Activated CD8-positive, alpha-beta T cell treated with anti-CD3 and anti-CD28 coated beads for 36 hours (primary cell): ENCODE measurements at regions not wholly inside any gene's neighbourhood (a gene's known extent, or its start where the extent isn't known, plus 50 kb on each side); places are given as distances from the start of the nearest gene placed in this dataset.
"Not testable (repeated sequence)": the region's sequence is repeated elsewhere in the genome, so short reads cannot be mapped to it uniquely, and the experiment has no call there.

Experiments used
- ATAC-seq: fragments of 200-7000 bp; cut with Tn5 transposase; one replicate; pipeline ENCODE4 v1.10.0; 2021; ENCODE audit warnings: mild to moderate bottlenecking, moderate library complexity
- CTCF ChIA-PET: fragments of 350-600 bp; sonication (Branson Sonifier 250); formaldehyde crosslinking; loops from one replicate; lab custom pipeline; 2021; ENCODE audit warnings: antibody characterized with exemption; lab: Charles Lee
- POLR2A ChIA-PET: fragments of 350-600 bp; sonication (Branson Sonifier 250); formaldehyde crosslinking; loops from one replicate; lab custom pipeline; 2021; ENCODE audit warnings: antibody characterized with exemption; lab: Charles Lee
- DNase-seq: peaks from one replicate; pipeline ENCODE4 v3.0.0-alpha.2; 2020
- H3K27ac Mint-ChIP-seq: one replicate; pipeline ENCODE4 v1.8.0; 2021; ENCODE audit warnings: mild to moderate bottlenecking, mixed read lengths
- H3K27me3 Mint-ChIP-seq: one replicate; pipeline ENCODE4 v1.8.0; 2021; ENCODE audit warnings: mixed read lengths
- H3K36me3 Mint-ChIP-seq: one replicate; pipeline ENCODE4 v1.8.0; 2021; ENCODE audit warnings: low read depth, mixed read lengths
- H3K4me1 Mint-ChIP-seq: one replicate; pipeline ENCODE4 v1.8.0; 2021; ENCODE audit warnings: low read depth, mixed read lengths
- H3K4me3 Mint-ChIP-seq: one replicate; pipeline ENCODE4 v1.8.0; 2021; ENCODE audit warnings: mild to moderate bottlenecking, moderate library complexity, mixed read lengths
- H3K9me3 Mint-ChIP-seq: one replicate; pipeline ENCODE4 v1.8.0; 2021; ENCODE audit warnings: mixed read lengths
- intact Hi-C: fragments of 100-400 bp; cut with micrococcal nuclease; formaldehyde crosslinking; loops from one replicate; pipeline ENCODE4 v1.10.0; 2022
- TF ChIP-seq, protein P1 (sequence below): fragments of 200-600 bp; IDR thresholded peaks from one replicate; pipeline ENCODE4 v1.8.0; 2022; ENCODE audit warnings: antibody characterized with exemption, mild to moderate bottlenecking

DNA sequence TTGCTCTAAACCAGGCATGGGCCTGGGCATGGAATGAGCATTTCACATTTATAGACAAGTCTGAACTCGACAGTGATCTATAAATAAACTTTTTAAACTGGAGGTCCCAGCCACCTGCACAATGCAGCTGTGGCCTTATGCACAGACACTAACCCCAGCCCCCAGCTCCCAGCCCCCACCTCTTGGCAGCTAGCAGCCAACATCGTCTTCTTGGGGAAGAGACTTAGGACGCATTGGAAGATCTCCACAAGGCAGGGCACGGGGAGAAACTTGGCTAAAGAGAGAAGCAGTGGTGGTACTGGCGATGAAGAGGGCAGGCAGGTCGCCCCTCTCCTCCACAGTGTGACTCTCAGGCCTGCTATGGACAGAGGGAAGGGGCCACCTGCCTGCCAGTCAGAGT lies 213.2 kb downstream of the ANAPC1 start:
- no peaks in the 10 kb centered on the region for H3K36me3 Mint-ChIP-seq
- TF ChIP-seq, protein P1, sequence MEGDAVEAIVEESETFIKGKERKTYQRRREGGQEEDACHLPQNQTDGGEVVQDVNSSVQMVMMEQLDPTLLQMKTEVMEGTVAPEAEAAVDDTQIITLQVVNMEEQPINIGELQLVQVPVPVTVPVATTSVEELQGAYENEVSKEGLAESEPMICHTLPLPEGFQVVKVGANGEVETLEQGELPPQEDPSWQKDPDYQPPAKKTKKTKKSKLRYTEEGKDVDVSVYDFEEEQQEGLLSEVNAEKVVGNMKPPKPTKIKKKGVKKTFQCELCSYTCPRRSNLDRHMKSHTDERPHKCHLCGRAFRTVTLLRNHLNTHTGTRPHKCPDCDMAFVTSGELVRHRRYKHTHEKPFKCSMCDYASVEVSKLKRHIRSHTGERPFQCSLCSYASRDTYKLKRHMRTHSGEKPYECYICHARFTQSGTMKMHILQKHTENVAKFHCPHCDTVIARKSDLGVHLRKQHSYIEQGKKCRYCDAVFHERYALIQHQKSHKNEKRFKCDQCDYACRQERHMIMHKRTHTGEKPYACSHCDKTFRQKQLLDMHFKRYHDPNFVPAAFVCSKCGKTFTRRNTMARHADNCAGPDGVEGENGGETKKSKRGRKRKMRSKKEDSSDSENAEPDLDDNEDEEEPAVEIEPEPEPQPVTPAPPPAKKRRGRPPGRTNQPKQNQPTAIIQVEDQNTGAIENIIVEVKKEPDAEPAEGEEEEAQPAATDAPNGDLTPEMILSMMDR, result no peak
- H3K27me3 Mint-ChIP-seq, result peaks cover 2% of the 10 kb centered on the region
- ATAC-seq (no peak), DNase-seq (no peak)
- ChIA-PET POLR2A (no interaction called here), CTCF (interaction anchor here (1.6 kb wide), 1 partner anchor 8 kb away, joined by 5 read pairs; no protein-coding TSS in a partner anchor)
- no peak overlapping the region for H3K4me3 Mint-ChIP-seq
- intact Hi-C loops, result no loop called here
- H3K9me3 Mint-ChIP-seq, result no peaks in the 10 kb centered on the region
- no peak overlapping the region for H3K27ac Mint-ChIP-seq
- peaks cover 3% of the 10 kb centered on the region for H3K4me1 Mint-ChIP-seq

DNA sequence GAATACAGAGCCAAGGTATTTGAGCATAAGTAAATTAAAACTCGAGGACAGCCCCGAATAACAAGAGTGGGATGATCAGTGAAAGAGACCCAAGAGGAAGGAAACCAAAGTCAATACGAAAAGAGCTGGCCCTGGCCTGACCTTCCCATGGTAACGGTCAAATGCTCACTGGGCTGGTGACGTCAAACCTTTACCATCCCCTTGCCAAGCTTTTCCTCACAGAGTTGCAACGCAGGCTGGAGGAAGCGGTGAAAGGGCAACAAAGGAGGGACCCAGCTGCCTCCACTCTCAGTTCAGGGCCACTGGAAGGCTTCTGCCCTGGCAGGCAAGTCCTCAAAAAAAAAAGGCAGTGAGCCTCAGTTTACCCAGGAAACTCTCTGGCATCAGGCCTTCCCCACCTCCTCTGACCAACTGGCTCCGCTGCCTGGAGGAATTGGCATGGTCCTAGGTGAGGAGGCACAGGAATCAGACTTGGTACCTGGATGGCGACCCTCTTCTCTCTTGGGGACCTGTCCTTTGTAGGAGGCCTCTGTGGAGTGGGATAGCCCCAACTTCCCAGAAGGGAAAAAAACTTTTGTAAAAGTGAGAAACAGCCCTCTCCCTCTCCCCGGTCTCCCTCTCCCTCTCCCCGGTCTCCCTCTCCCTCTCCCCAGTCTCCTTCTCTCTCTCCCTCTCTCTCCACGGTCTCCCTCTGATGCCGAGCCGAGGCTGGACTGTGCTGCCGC lies 212.4 kb downstream of the ANAPC1 start:
- Mint-ChIP-seq H3K36me3 (no peaks in the 10 kb centered on the region), H3K27ac (no peak overlapping the region), H3K4me3 (no peak overlapping the region), H3K4me1 (peaks cover 3% of the 10 kb centered on the region), H3K9me3 (no peaks in the 10 kb centered on the region), H3K27me3 (peaks cover 2% of the 10 kb centered on the region)
- DNase-seq (no peak), ATAC-seq (no peak)
- CTCF ChIA-PET, result no interaction called here
- POLR2A ChIA-PET, result no interaction called here
- TF ChIP-seq, protein P1, result no peak
- intact Hi-C loops, result no loop called here

DNA sequence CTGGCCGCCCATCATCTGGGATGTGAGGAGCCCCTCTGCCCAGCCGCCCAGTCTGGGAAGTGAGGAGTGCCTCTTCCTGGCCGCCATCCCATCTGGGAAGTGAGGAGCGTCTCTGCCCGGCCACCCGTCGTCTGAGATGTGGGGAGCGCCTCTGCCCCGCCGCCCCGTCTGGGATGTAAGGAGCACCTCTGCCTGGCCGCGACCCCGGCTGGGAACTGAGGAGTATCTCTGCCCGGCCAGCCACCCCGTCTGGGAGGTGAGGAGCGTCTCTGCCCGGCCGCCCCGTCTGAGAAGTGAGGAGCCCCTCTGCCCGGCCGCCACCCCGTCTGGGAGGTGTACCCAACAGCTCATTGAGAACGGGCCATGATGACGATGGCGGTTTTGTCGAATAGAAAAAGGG lies 211.4 kb downstream of the ANAPC1 start:
- CTCF ChIA-PET, POLR2A ChIA-PET, intact Hi-C loops, H3K4me3 Mint-ChIP-seq, H3K27me3 Mint-ChIP-seq, H3K27ac Mint-ChIP-seq, H3K9me3 Mint-ChIP-seq, H3K4me1 Mint-ChIP-seq, H3K36me3 Mint-ChIP-seq, DNase-seq, ATAC-seq: not testable (repeated sequence)

DNA sequence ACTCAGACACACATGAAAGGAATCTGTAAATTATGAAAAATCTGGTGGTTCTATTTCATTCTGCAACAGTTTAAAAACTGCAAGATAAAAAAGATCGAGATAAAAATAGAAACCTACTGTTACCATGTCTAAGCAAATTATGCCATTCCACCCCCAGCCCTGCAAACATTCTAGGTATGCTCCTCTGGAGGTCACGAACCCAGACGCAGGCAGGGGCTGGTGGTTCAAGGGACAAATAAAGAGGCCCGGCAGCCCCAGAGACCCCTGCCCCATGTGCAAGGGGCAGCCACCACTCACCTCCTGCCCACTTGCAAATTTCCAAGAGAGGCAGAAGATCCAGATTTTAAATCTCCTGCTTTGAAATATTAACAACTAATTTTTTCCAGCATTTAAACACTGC lies 210.5 kb downstream of the ANAPC1 start:
- peaks cover 3% of the 10 kb centered on the region for H3K4me1 Mint-ChIP-seq
- ATAC-seq, result no peak
- no peak for DNase-seq
- ChIA-PET POLR2A (no interaction called here), CTCF (no interaction called here)
- no peaks in the 10 kb centered on the region for H3K36me3 Mint-ChIP-seq
- intact Hi-C loops, result no loop called here
- no peak overlapping the region for H3K27ac Mint-ChIP-seq
- peaks cover 6% of the 10 kb centered on the region for H3K27me3 Mint-ChIP-seq
- H3K9me3 Mint-ChIP-seq, result no peaks in the 10 kb centered on the region
- TF ChIP-seq, protein P1, result no peak
- no peak overlapping the region for H3K4me3 Mint-ChIP-seq

DNA sequence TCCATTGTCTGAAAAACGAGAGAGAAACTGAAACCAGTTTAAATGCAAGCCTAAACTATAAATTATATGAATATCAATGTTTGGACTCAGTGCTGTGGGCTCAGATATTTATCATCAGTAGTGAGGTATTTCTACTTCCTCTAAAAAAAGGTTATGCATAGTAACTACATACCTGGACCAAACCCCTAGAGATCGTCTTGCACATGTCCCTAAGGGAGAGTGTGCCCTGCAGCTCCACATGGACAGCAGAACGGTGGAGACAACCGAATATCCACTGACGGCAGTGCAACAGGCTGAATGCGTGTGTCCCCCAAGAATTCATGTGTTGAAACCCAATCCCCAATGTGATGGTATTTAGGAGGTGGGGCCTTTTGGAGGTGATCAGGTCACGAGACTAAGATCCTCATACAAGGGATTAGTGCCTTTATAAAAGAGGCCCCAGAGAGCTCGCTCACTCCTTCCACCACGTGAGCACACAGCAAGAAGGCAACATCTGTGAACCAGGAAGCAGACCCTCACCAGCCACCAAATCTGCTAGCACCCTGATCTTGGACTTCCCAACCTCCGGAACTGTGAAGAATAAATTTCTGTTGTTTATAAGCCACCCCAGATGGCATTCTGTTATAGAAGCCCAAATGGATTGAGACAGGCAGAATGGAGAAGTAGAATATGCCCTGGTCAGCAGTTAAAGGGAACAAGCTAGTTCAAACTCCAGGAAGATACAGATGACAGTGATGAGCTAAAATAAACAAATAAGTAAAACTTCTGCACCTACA lies 208.4 kb downstream of the ANAPC1 start:
- POLR2A ChIA-PET, result no interaction called here
- no peaks in the 10 kb centered on the region for H3K36me3 Mint-ChIP-seq
- DNase-seq, result no peak
- peaks cover 3% of the 10 kb centered on the region for H3K4me1 Mint-ChIP-seq
- peaks cover 6% of the 10 kb centered on the region for H3K27me3 Mint-ChIP-seq
- TF ChIP-seq, protein P1, result no peak
- H3K9me3 Mint-ChIP-seq, result no peaks in the 10 kb centered on the region
- H3K27ac Mint-ChIP-seq, result no peak overlapping the region
- intact Hi-C loops, result no loop called here
- CTCF ChIA-PET, result no interaction called here
- no peak overlapping the region for H3K4me3 Mint-ChIP-seq
- no peak for ATAC-seq
